C4-2B (cell line): ENCODE measurements at regions not wholly inside any gene's neighbourhood (a gene's known extent, or its start where the extent isn't known, plus 50 kb on each side); places are given as distances from the start of the nearest gene placed in this dataset.

Source experiments
- CTCF ChIP-seq: fragments of 450-650 bp; conservative IDR thresholded peaks from 2 replicates; pipeline ENCODE4 v1.5.1; 2017; ENCODE audit warnings: mild to moderate bottlenecking
- ZFX ChIP-seq: fragments of 450-650 bp; IDR thresholded peaks from 2 replicates; pipeline ENCODE4 v1.6.1; 2017

- TF ChIP-seq CTCF (no peak), ZFX (no peak)
These were observed 123.3 kb upstream of the SIX2 start for GRCh38 chr2:45132551-45132950.
